ENCODE measurements at regions not wholly inside any gene's neighbourhood (a gene's known extent, or its start where the extent isn't known, plus 50 kb on each side); places are given as distances from the start of the nearest gene placed in this dataset.

- TF ChIP-seq CTCF (IDR thresholded peaks at IDR 0.05) (no peak), POLR2A (IDR thresholded peaks at IDR 0.05) (no peak)
Observed at GRCh38 chr1:34330061-34330460, 153.4 kb downstream of the C1orf94 start.

Measured in thyroid gland (tissue), 4 donors.